SIG-M5 treated with dmso at 0.1 percent for 504 hours (cell line): ENCODE measurements at regions not wholly inside any gene's neighbourhood (a gene's known extent, or its start where the extent isn't known, plus 50 kb on each side); places are given as distances from the start of the nearest gene placed in this dataset.

Experiments
- DNase-seq: peaks from one replicate; lab custom pipeline; 2025; ENCODE audit not compliant: unreplicated experiment; lab: John Stamatoyannopoulos, UW

DNA sequence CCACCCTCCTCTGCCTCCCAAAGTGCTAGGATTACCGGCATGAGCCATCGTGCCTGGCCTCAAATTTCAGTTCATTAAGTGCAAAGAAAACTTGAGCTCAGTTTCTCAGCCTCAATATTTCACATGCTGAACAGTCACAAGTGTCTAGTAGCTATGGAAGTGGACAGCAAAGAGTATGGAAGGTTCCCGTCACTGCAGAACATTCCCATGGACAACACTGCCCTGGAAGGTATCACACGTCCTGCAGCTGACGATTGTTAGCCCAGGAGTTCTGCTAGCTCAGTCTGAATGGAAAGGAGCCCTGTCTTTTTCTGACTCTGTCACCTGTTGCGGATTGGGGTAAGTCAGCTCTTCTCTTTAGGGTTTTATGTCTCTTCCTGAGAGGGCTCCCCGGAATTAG, 86.2 kb upstream of the PTPRM start:
- DNase-seq, result no peak

GRCh38 chr18:7482342-7482741, 84.8 kb upstream of the PTPRM start:
- no peak for DNase-seq

DNA sequence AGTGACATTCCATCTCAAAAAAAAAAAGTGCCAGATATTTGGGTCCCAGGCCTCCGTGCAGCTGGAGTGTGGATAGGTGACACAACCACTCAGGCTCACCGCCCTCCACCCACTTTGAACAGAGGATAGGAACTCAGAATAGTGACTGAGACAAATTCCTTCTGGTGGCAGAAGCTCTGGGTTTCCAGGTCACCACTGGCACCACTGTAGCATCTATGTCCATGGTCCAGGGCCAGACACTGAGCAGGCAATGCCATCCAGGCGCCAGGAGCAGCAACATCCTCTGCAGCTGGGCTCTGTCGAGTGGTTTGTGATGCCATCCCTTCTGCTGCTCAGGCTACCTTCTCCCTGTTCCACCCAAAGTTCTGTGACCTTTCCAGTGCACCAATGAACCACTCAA, 81.5 kb upstream of the PTPRM start:
- no peak for DNase-seq

- DNase-seq, result no peak
These were observed 78.5 kb upstream of the PTPRM start for GRCh38 chr18:7488571-7488970.

- DNase-seq, result no peak
These were observed 77.0 kb upstream of the PTPRM start for GRCh38 chr18:7490104-7490503.

DNA sequence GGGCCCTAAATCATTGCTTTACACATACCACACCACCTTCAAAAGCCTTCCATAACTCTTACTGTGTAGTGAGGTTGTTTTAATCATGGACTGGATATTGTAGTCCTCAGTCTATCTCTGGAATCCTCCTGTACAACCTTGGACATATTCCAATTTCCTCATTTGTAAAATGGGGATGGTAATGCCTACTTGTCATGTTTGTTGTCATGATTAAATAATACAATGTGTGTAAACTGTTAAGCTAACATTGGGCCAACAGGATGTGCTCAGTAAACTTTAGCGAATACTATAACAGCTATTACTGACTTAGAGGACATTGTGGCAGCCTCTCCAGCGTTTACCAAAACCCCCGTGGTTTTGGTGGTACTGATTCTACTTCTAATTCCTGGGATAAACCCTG, 74.7 kb upstream of the PTPRM start:
- DNase-seq, result no peak

DNA sequence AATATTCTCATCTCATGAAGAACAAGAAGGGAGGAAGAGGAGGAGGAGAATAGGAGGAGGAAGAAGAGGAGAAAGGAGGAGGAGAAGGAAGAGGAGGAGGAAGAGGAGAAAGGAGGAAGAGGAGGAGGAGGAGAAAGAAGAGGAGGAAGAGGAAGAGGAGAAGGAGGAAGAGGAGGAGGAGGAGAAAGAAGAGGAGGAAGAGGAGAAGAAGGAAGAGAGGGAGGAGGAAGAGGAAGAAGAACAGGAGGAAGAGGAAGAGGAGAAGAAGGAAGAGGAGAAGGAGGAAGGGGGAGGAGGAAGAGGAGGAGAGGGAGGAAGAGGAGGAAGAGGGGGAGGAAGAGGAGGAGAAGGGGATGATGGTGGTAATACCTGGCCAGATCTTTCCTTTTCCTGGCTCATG, 70.0 kb upstream of the PTPRM start:
- DNase-seq, result no peak

GRCh38 chr18:7511106-7511505, 56.0 kb upstream of the PTPRM start:
- no peak for DNase-seq

DNA sequence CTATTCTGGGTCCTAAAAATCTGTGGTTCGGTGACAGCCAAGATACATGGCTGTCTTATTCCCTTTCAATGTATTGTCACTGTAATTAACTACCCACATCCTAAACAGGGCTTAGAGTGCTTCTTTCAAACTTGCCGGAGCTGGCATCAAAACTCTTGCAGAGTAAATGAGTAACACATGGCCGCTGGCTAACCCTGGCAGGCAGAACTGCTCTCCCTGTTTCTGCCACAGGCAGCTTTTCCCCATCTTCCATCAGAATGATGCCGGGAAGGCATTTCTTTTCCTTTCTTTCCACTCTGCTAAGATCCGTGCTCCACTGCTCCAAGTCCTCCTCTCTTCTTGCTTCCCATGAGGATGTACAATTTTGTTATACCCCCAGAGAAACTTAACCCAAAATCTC, 54.8 kb upstream of the PTPRM start:
- no peak for DNase-seq

DNA sequence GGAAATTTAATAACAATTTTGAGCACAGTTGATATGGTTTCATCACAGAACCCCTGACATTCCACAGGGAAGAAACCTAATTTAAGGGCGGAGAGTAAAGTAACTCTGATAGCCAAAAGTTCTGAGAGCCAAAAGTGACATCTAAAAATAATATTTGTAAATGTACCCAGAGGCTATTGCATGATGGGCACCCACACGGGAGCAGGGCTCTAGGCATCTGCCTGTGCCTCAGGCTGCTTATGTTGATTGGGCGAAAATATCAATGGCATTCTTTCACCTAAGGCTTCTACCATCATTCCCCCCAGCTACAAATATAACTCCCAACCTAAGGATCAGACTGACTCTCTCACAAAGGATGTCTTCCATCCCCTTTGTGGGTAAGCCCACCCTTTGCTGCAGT, 54.1 kb upstream of the PTPRM start:
- no peak for DNase-seq

- DNase-seq, result no peak
These were observed 52.2 kb upstream of the PTPRM start for GRCh38 chr18:7514796-7515440.

DNA sequence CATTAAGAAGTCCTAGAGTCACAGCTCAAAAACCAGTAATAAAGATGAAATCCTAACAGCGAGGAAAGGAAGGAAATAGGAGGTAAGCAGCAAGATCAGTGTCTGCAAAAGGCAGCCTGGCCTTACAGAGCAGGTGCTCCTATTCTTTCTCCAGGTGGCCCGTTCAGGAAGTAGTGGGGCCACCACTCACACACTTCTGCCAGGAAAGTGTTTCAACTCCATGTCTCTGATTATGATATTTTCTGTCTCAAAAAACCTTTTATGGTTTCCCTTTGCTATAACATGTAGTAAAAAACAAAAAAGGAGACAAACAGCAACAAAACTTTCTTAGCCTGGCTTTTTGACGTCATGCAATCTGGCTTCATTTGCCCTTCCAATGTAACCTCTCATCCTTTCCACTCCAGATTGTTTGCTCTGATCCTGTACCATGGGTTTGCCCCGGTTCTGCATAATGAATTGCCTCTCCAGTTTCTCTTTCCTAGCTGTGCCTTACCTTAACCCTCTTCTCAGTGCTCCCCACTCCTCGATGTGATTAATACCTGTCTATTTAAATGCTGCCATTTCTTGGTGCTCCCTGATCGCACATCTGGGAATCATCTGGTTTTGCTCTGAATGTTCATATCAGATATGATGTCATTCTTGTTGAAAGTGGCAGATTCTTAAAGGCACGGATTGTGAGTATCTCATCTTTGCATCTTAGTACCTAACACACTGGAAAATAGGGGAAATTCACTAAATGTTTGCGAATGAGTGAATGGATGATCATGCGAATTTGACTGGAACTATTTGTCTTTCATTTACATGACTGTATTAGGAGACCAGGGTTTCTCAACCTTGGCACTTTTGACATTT, 50.6 kb upstream of the PTPRM start:
- DNase-seq, result no peak
